ENCODE measurements at regions not wholly inside any gene's neighbourhood (a gene's known extent, or its start where the extent isn't known, plus 50 kb on each side); places are given as distances from the start of the nearest gene placed in this dataset.

GRCh38 chr7:127447326-127447945 lies 54.9 kb upstream of the ZNF800 start:
- TF ChIP-seq CTCF (IDR thresholded peaks at IDR 0.05) = peak; percentile 94
- TF ChIP-seq EZH2 (IDR thresholded peaks at IDR 0.05; ENCODE audit: borderline replicate concordance, insufficient read depth, low read depth, low read length, poor library complexity, severe bottlenecking) = no peak

Data from B cell (primary cell).